H1 (cell line): ENCODE measurements at regions not wholly inside any gene's neighbourhood (a gene's known extent, or its start where the extent isn't known, plus 50 kb on each side); places are given as distances from the start of the nearest gene placed in this dataset.

Experiments used
- CTCF ChIA-PET: fragments of 300-600 bp; sonication (Branson Sonifier 250); formaldehyde crosslinking; loops from one replicate; lab custom pipeline; 2021; ENCODE audit not compliant: partially characterized antibody; lab: Charles Lee
- POLR2A ChIA-PET: fragments of 300-600 bp; sonication (Branson Sonifier 250); formaldehyde crosslinking; loops from one replicate; lab custom pipeline; 2021; ENCODE audit warnings: inconsistent platforms; ENCODE audit not compliant: partially characterized antibody; lab: Charles Lee
- DNase-seq, 2 experiments: peaks; one replicate each; pipeline versions ENCODE4 v3.0.0 to v3.0.0-alpha.2; 2010 to 2022; ENCODE audit warnings: low spot score in 2 of 2, low read depth in 1 of 2, mixed read lengths in 1 of 2
- FAIRE-seq: peaks from 2 replicates; lab custom pipeline; 2011; peaks lifted over from hg19 to GRCh38; lab: Jason Lieb, UNC
- H2AFZ ChIP-seq: 2 replicates; pipeline ENCODE4 v1.8.1; 2012; ENCODE audit warnings: low read length, inconsistent platforms
- H2AK5ac ChIP-seq: 2 replicates; pipeline ENCODE4 v1.6.1; 2013; ENCODE audit warnings: low read depth, low read length
- H2BK120ac ChIP-seq: replicated peaks from 2 replicates; pipeline ENCODE3; 2013; ENCODE audit warnings: low read depth, low read length, inconsistent platforms
- H2BK12ac ChIP-seq: 2 replicates; pipeline ENCODE4 v1.6.1; 2013; ENCODE audit warnings: low read depth, low read length
- H2BK15ac ChIP-seq: 2 replicates; pipeline ENCODE4 v1.6.1; 2013; ENCODE audit warnings: low read length
- H2BK20ac ChIP-seq: 2 replicates; pipeline ENCODE4 v1.6.1; 2013; ENCODE audit warnings: low read length
- H2BK5ac ChIP-seq: 2 replicates; pipeline ENCODE4 v1.6.1; 2013; ENCODE audit warnings: low read depth, low read length
- H3K14ac ChIP-seq: 2 replicates; pipeline ENCODE4 v1.6.1; 2013; ENCODE audit warnings: inconsistent platforms; ENCODE audit not compliant: insufficient read length
- H3K18ac ChIP-seq: 2 replicates; pipeline ENCODE4 v1.6.1; 2013; ENCODE audit warnings: low read length; ENCODE audit errors: extremely low read depth
- H3K23ac ChIP-seq: 2 replicates; pipeline ENCODE4 v1.6.1; 2013; ENCODE audit warnings: inconsistent platforms; ENCODE audit not compliant: insufficient read length
- H3K23me2 ChIP-seq: 2 replicates; pipeline ENCODE4 v1.6.1; 2013; ENCODE audit warnings: low read depth, low read length
- H3K27ac ChIP-seq: 2 replicates; pipeline ENCODE4 v1.6.1; 2011; ENCODE audit warnings: low read depth, low read length, inconsistent platforms
- H3K27me3 ChIP-seq, 4 experiments: replicated peaks in 1 of 4; 1 replicate in 1 of 4; 2 replicates in 3 of 4; pipeline versions ENCODE4 v1.6.1 to v1.8.1; 2011 to 2013; ENCODE audit warnings: low read length in 3 of 4, mild to moderate bottlenecking in 3 of 4, inconsistent platforms in 2 of 4, mixed read lengths in 2 of 4, moderate library complexity in 1 of 4; ENCODE audit not compliant: control insufficient read depth in 3 of 4, insufficient read depth in 3 of 4; ENCODE audit errors: extremely low read depth in 1 of 4
- H3K36me3 ChIP-seq, 4 experiments: 2 replicates each; pipeline versions ENCODE4 v1.6.1 to v1.8.1; 2011 to 2013; ENCODE audit warnings: mild to moderate bottlenecking in 4 of 4, low read length in 3 of 4, moderate library complexity in 2 of 4, control low read depth in 1 of 4, inconsistent platforms in 1 of 4; ENCODE audit not compliant: insufficient read depth in 4 of 4, control insufficient read depth in 2 of 4
- H3K4ac ChIP-seq: replicated peaks from 2 replicates; pipeline ENCODE3; 2013; ENCODE audit warnings: low read length, low read depth, mixed read lengths, inconsistent platforms; ENCODE audit not compliant: insufficient read length
- H3K4me1 ChIP-seq, 4 experiments: replicated peaks in 1 of 4; 1 replicate in 1 of 4; 2 replicates in 3 of 4; pipeline versions ENCODE4 v1.6.1 to v1.8.1; 2011 to 2013; ENCODE audit warnings: low read length in 3 of 4, inconsistent platforms in 2 of 4, mixed read lengths in 1 of 4; ENCODE audit not compliant: insufficient read depth in 4 of 4, control insufficient read depth in 3 of 4
- H3K4me2 ChIP-seq, 2 experiments: 2 replicates each; pipeline versions ENCODE4 v1.6.1 to v1.8.1; 2011 to 2013; ENCODE audit warnings: low read depth in 2 of 2, low read length in 2 of 2, control low read depth in 1 of 2, inconsistent platforms in 1 of 2, mild to moderate bottlenecking in 1 of 2; ENCODE audit not compliant: insufficient read depth in 1 of 2
- H3K4me3 ChIP-seq, 4 experiments: fragments of 200-600, 300-600 bp in 1 of 4; sonication (generic), shearing (Covaris generic), sonication (Bioruptor Twin) in 1 of 4; 2 replicates each; pipeline versions ENCODE4 v1.5.1 to v1.8.1; 2011 to 2016; ENCODE audit warnings: low read length in 4 of 4, low read depth in 3 of 4, control low read depth in 2 of 4, inconsistent platforms in 2 of 4, mild to moderate bottlenecking in 2 of 4, mixed read lengths in 1 of 4, moderate library complexity in 1 of 4; ENCODE audit not compliant: insufficient read depth in 2 of 4; ENCODE audit errors: extremely low read depth in 1 of 4
- H3K56ac ChIP-seq: replicated peaks from 2 replicates; pipeline ENCODE3; 2013; ENCODE audit warnings: low read depth, mild to moderate bottlenecking, mixed read lengths, low read length, inconsistent platforms; ENCODE audit not compliant: insufficient read length
- H3K79me1 ChIP-seq: 2 replicates; pipeline ENCODE4 v1.6.1; 2013; ENCODE audit warnings: low read depth, low read length, control low read depth
- H3K79me2 ChIP-seq, 2 experiments: 2 replicates each; pipeline versions ENCODE4 v1.6.1 to v1.8.1; 2012 to 2013; ENCODE audit warnings: low read length in 2 of 2, mild to moderate bottlenecking in 2 of 2, inconsistent platforms in 1 of 2; ENCODE audit not compliant: insufficient read depth in 2 of 2, control insufficient read depth in 1 of 2
- H3K9ac ChIP-seq, 4 experiments: replicated peaks in 1 of 4; 1 replicate in 1 of 4; 2 replicates in 3 of 4; pipeline versions ENCODE4 v1.6.1 to v1.8.1; 2011 to 2013; ENCODE audit warnings: low read depth in 3 of 4, low read length in 3 of 4, control low read depth in 2 of 4, mild to moderate bottlenecking in 2 of 4, moderate library complexity in 2 of 4, inconsistent platforms in 1 of 4; ENCODE audit errors: extremely low read depth in 1 of 4
- H3K9me3 ChIP-seq, 2 experiments: 2 replicates each; pipeline versions ENCODE4 v1.6.1 to v1.8.1; 2012 to 2013; ENCODE audit warnings: mild to moderate bottlenecking in 2 of 2, moderate library complexity in 2 of 2, control low read depth in 1 of 2, inconsistent platforms in 1 of 2, low read depth in 1 of 2, low read length in 1 of 2, mixed read lengths in 1 of 2; ENCODE audit not compliant: insufficient read depth in 2 of 2
- H4K20me1 ChIP-seq, 2 experiments: replicated peaks in 1 of 2; 2 replicates each; pipeline versions ENCODE3 to v1.8.1; 2011 to 2013; ENCODE audit warnings: inconsistent platforms in 2 of 2, low read length in 2 of 2, mild to moderate bottlenecking in 1 of 2; ENCODE audit not compliant: insufficient read depth in 2 of 2, control insufficient read depth in 1 of 2
- H4K5ac ChIP-seq: 2 replicates; pipeline ENCODE4 v1.6.1; 2013; ENCODE audit warnings: low read length, low read depth, mixed read lengths, inconsistent platforms; ENCODE audit not compliant: insufficient read length
- H4K8ac ChIP-seq: 2 replicates; pipeline ENCODE4 v1.8.0; 2013; ENCODE audit warnings: mild to moderate bottlenecking, moderate library complexity, low read length, inconsistent platforms; ENCODE audit not compliant: insufficient read depth; ENCODE audit errors: extremely low read depth
- H4K91ac ChIP-seq: replicated peaks from 2 replicates; pipeline ENCODE3; 2013; ENCODE audit warnings: low read length, mixed read lengths, inconsistent platforms; ENCODE audit not compliant: insufficient read length
- CBX8 ChIP-seq: fragments of 300-800, 300-1000 bp; sonication (generic); IDR thresholded peaks from 2 replicates; pipeline ENCODE4 v1.7.1; 2016; ENCODE audit warnings: low read depth, low read length, borderline replicate concordance
- EZH2 ChIP-seq: fragments of 200-600 bp; sonication (generic); IDR thresholded peaks from 2 replicates; pipeline ENCODE4 v1.7.1; 2012; ENCODE audit warnings: low read depth, mild to moderate bottlenecking, moderate library complexity, low read length, inconsistent platforms; ENCODE audit not compliant: severe bottlenecking
- FOSL1 ChIP-seq: IDR thresholded peaks from 2 replicates; pipeline ENCODE4 v1.6.1; 2011; ENCODE audit warnings: mild to moderate bottlenecking, low read depth, low read length, moderate library complexity; ENCODE audit not compliant: insufficient read depth
- WGBS, 2 experiments: shearing (Covaris generic) in 1 of 2; methylation state at CpG; one replicate each; pipeline versions ENCODE4 v1.1.6 to v1.1.7; 2013 to 2015; ENCODE audit warnings: low lambda C conversion rate in 2 of 2, mixed read lengths in 2 of 2, inconsistent platforms in 1 of 2, low coverage in 1 of 2, missing lambda C conversion rate in 1 of 2; ENCODE audit not compliant: insufficient replicate concordance in 2 of 2, insufficient coverage in 1 of 2, insufficient read length in 1 of 2; ENCODE audit errors: extremely low coverage in 1 of 2, missing lambda C conversion rate in 1 of 2; 5-methylcytosine and 5-hydroxymethylcytosine counted together
- TF ChIP-seq, protein P1 (sequence below): IDR thresholded peaks from 2 replicates; pipeline ENCODE4 v1.6.1; 2011; ENCODE audit warnings: low read length, improper control_type of control experiment

DNA sequence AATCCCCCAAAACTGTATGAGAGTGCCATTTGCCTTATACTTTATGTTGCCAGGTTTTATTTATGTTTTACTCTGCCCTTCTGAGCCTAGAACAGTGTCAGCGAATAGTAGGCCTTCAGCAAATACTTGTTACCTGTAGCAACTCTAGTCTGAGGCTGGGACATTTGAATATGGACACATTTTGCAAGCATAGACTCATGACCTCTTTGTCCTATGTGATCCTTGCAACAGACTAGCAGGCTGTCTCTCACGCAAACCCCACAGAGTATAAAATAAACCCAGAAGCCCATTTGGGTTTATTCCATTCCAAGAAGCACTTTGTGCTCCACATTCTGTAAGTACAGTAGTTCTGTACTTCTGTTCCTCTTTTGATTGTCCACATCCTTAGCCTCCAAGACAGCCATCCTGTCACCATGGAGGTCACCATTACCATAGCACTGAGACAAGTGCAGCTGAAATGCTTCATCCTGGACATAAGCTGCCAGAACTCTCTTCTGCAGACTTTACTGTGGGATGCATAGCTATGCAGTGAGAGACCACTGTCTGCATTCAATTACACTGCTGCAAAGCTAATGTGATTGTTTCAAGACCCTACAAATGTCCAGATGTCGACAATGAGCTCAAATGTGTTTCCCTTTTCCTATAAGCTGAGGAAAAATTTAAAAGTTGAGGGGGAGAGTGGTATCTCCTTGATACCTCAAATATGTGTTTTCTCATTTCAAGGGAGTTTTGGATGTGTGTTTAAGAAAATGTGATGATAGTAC is 425.7 kb downstream of the PID1 start:
- ChIA-PET POLR2A (no interaction called here), CTCF (interaction anchor here (1.3 kb wide), 1 partner anchor 157 kb away, joined by 3 read pairs; no protein-coding TSS in a partner anchor)
- H2BK120ac ChIP-seq = no peak overlapping the region
- H4K8ac ChIP-seq = no peak overlapping the region
- 94% methylated on average over 3 of the region's 3 CpGs; no CpG with 5 or more reads in 1 of the 2 experiments for WGBS, 2 experiments
- no peaks in the 10 kb centered on the region for H3K9me3 ChIP-seq
- no peak overlapping the region for H2AK5ac ChIP-seq
- H3K23me2 ChIP-seq = no peaks in the 10 kb centered on the region
- H2BK5ac ChIP-seq = no peak overlapping the region
- H2BK12ac ChIP-seq = no peak overlapping the region
- no peak overlapping the region for H2BK20ac ChIP-seq
- H3K56ac ChIP-seq = no peak overlapping the region
- no peak overlapping the region for H3K4ac ChIP-seq
- no peaks in the 10 kb centered on the region for H3K27me3 ChIP-seq
- no peak overlapping the region for H3K9ac ChIP-seq
- no peak overlapping the region for H3K27ac ChIP-seq
- H4K5ac ChIP-seq = no peak overlapping the region
- no peaks in the 10 kb centered on the region for H4K20me1 ChIP-seq
- no peak overlapping the region for H3K4me2 ChIP-seq
- H2AFZ ChIP-seq = no peak overlapping the region
- H3K18ac ChIP-seq = no peak overlapping the region
- H3K79me1 ChIP-seq = no peaks in the 10 kb centered on the region
- H3K36me3 ChIP-seq = no peaks in the 10 kb centered on the region
- H3K23ac ChIP-seq = no peak overlapping the region
- H3K14ac ChIP-seq = no peak overlapping the region
- no peak for DNase-seq
- no peaks in the 10 kb centered on the region for H3K4me1 ChIP-seq
- FAIRE-seq = no peak
- no peak overlapping the region for H4K91ac ChIP-seq
- no peaks in the 10 kb centered on the region for H3K79me2 ChIP-seq
- no peak overlapping the region for H2BK15ac ChIP-seq
- H3K4me3 ChIP-seq = no peak overlapping the region
- TF ChIP-seq FOSL1 = no peak
- TF ChIP-seq, protein P1, sequence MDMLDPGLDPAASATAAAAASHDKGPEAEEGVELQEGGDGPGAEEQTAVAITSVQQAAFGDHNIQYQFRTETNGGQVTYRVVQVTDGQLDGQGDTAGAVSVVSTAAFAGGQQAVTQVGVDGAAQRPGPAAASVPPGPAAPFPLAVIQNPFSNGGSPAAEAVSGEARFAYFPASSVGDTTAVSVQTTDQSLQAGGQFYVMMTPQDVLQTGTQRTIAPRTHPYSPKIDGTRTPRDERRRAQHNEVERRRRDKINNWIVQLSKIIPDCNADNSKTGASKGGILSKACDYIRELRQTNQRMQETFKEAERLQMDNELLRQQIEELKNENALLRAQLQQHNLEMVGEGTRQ = no peak
- TF ChIP-seq EZH2 = no peak
- no peak for TF ChIP-seq CBX8
